ENCODE measurements at regions not wholly inside any gene's neighbourhood (a gene's known extent, or its start where the extent isn't known, plus 50 kb on each side); places are given as distances from the start of the nearest gene placed in this dataset.

- Histone ChIP-seq H3K4me1 (ENCODE audit: low read length) (no peaks in the 10 kb centered on the region), H3K36me3 (replicated peaks; ENCODE audit: low read depth, low read length) (no peaks in the 10 kb centered on the region), H2AFZ (ENCODE audit: low read depth, low read length) (no peak overlapping the region), H3K79me2 (ENCODE audit: low read length) (no peaks in the 10 kb centered on the region), H3K4me3 (ENCODE audit: low read length) (no peak overlapping the region), H3K4me2 (ENCODE audit: low read length) (no peak overlapping the region), H3K9ac (ENCODE audit: low read length) (no peak overlapping the region), H3K27me3 (ENCODE audit: low read depth, low read length) (0 out of 2 replicates have a peak, but pooled peaks cover 3% of the 10 kb centered on the region), H3K27ac (ENCODE audit: low read length) (no peak overlapping the region), H3K9me3 (ENCODE audit: insufficient read depth, low read length) (no peaks in the 10 kb centered on the region), H4K20me1 (ENCODE audit: insufficient read depth, low read length) (no peaks in the 10 kb centered on the region)
- TF ChIP-seq EZH2phosphoT487 (IDR thresholded peaks at IDR 0.05; ENCODE audit: low read depth), result no peak
- no peak for TF ChIP-seq CTCF (IDR thresholded peaks at IDR 0.05; ENCODE audit: low read depth, low read length)
Observed at GRCh38 chr2:15869396-15869795, 71.0 kb upstream of the MYCN start.

- TF ChIP-seq EZH2phosphoT487 (IDR thresholded peaks at IDR 0.05; ENCODE audit: low read depth), result no peak
- TF ChIP-seq CTCF (IDR thresholded peaks at IDR 0.05; ENCODE audit: low read depth, low read length), result no peak
- Histone ChIP-seq H2AFZ (ENCODE audit: low read depth, low read length) (no peak overlapping the region), H3K4me2 (ENCODE audit: low read length) (no peak overlapping the region), H4K20me1 (ENCODE audit: insufficient read depth, low read length) (no peaks in the 10 kb centered on the region), H3K4me3 (ENCODE audit: low read length) (no peak overlapping the region), H3K4me1 (ENCODE audit: low read length) (no peaks in the 10 kb centered on the region), H3K27ac (ENCODE audit: low read length) (no peak overlapping the region), H3K36me3 (replicated peaks; ENCODE audit: low read depth, low read length) (no peaks in the 10 kb centered on the region), H3K9me3 (ENCODE audit: insufficient read depth, low read length) (no peaks in the 10 kb centered on the region), H3K9ac (ENCODE audit: low read length) (no peak overlapping the region), H3K27me3 (ENCODE audit: low read depth, low read length) (0 out of 2 replicates have a peak, but pooled peaks cover 3% of the 10 kb centered on the region), H3K79me2 (ENCODE audit: low read length) (no peaks in the 10 kb centered on the region)
Observed at GRCh38 chr2:15869871-15870270, 70.5 kb upstream of the MYCN start.

GRCh38 chr2:15870565-15870964 is 69.8 kb upstream of the MYCN start:
- Histone ChIP-seq H3K27ac (ENCODE audit: low read length) (no peak overlapping the region), H3K79me2 (ENCODE audit: low read length) (no peaks in the 10 kb centered on the region), H3K36me3 (replicated peaks; ENCODE audit: low read depth, low read length) (no peaks in the 10 kb centered on the region), H3K4me2 (ENCODE audit: low read length) (no peak overlapping the region), H3K27me3 (ENCODE audit: low read depth, low read length) (0 out of 2 replicates have a peak, but pooled peaks cover 3% of the 10 kb centered on the region), H4K20me1 (ENCODE audit: insufficient read depth, low read length) (no peaks in the 10 kb centered on the region), H2AFZ (ENCODE audit: low read depth, low read length) (no peak overlapping the region), H3K4me1 (ENCODE audit: low read length) (no peaks in the 10 kb centered on the region), H3K9ac (ENCODE audit: low read length) (no peak overlapping the region), H3K9me3 (ENCODE audit: insufficient read depth, low read length) (no peaks in the 10 kb centered on the region), H3K4me3 (ENCODE audit: low read length) (no peak overlapping the region)
- no peak for TF ChIP-seq CTCF (IDR thresholded peaks at IDR 0.05; ENCODE audit: low read depth, low read length)

GRCh38 chr2:15871239-15871783 is 69.0 kb upstream of the MYCN start:
- H3K36me3 ChIP-seq (replicated peaks; ENCODE audit: low read depth, low read length), result no peaks in the 10 kb centered on the region
- no peak for TF ChIP-seq EZH2phosphoT487 (IDR thresholded peaks at IDR 0.05; ENCODE audit: low read depth)
- TF ChIP-seq CTCF (IDR thresholded peaks at IDR 0.05; ENCODE audit: low read depth, low read length), result no peak
- H3K27ac ChIP-seq (ENCODE audit: low read length), result no peak overlapping the region
- no peaks in the 10 kb centered on the region for H4K20me1 ChIP-seq (ENCODE audit: insufficient read depth, low read length)
- H3K27me3 ChIP-seq (ENCODE audit: low read depth, low read length), result 0 out of 2 replicates have a peak, but pooled peaks cover 3% of the 10 kb centered on the region
- H3K9me3 ChIP-seq (ENCODE audit: insufficient read depth, low read length), result no peaks in the 10 kb centered on the region
- no peak overlapping the region for H3K4me3 ChIP-seq (ENCODE audit: low read length)
- H3K9ac ChIP-seq (ENCODE audit: low read length), result no peak overlapping the region
- no peak overlapping the region for H2AFZ ChIP-seq (ENCODE audit: low read depth, low read length)
- no peaks in the 10 kb centered on the region for H3K4me1 ChIP-seq (ENCODE audit: low read length)
- H3K79me2 ChIP-seq (ENCODE audit: low read length), result no peaks in the 10 kb centered on the region
- no peak overlapping the region for H3K4me2 ChIP-seq (ENCODE audit: low read length)

Measured in OCI-LY3 (cell line).